Type B pancreatic cell (in vitro differentiated cells): ENCODE measurements at regions not wholly inside any gene's neighbourhood (a gene's known extent, or its start where the extent isn't known, plus 50 kb on each side); places are given as distances from the start of the nearest gene placed in this dataset.
"Not testable (repeated sequence)": the region's sequence is repeated elsewhere in the genome, so short reads cannot be mapped to it uniquely, and the experiment has no call there.

ENCODE experiments used
- DNase-seq: peaks from one replicate; pipeline ENCODE4 v3.0.0; 2021; ENCODE audit warnings: mixed read lengths; ENCODE audit not compliant: unreplicated experiment; ENCODE audit errors: extremely low spot score
- H3K27ac Mint-ChIP-seq: 2 replicates; pipeline ENCODE4 v1.8.0; 2021; ENCODE audit warnings: mild to moderate bottlenecking, mixed read lengths
- H3K27me3 Mint-ChIP-seq: 2 replicates; pipeline ENCODE4 v1.8.0; 2021; ENCODE audit warnings: mixed read lengths
- H3K36me3 Mint-ChIP-seq: 2 replicates; pipeline ENCODE4 v1.8.0; 2021; ENCODE audit warnings: mixed read lengths
- H3K4me1 Mint-ChIP-seq: one replicate; pipeline ENCODE4 v1.8.0; 2021; ENCODE audit warnings: mixed read lengths; ENCODE audit not compliant: unreplicated experiment
- H3K4me3 Mint-ChIP-seq: 2 replicates; pipeline ENCODE4 v1.8.0; 2021; ENCODE audit warnings: mild to moderate bottlenecking, mixed read lengths
- H3K9me3 Mint-ChIP-seq: 2 replicates; pipeline ENCODE4 v1.8.0; 2021; ENCODE audit warnings: mixed read lengths
- CTCF ChIP-seq: fragments of 200-600 bp; sonication (generic); conservative IDR thresholded peaks from 2 replicates; pipeline ENCODE4 v1.5.0; 2021; ENCODE audit warnings: antibody characterized with exemption, mild to moderate bottlenecking

DNA sequence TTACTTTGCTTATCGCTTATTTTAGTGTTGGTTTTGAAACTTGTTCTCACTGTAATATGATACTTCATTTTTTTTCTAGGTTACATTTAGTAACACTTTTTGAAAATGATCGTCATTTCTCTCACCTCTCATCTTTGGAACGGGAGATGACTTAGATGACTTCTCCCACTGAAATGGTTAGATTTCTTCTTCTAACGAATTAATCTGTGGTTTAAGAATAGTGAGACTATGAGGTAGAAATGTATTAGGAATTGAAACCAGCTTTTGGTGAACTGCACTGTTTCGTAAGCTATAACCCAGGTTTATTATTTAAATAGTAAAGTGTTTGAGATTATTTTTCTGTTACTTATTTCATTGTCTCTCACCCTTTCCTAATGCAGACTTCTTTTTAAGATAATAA lies 93.7 kb downstream of the PRR15 start:
- Mint-ChIP-seq H3K27ac (no peak overlapping the region), H3K4me1 (no peaks in the 10 kb centered on the region)
- TF ChIP-seq CTCF, result no peak

DNA sequence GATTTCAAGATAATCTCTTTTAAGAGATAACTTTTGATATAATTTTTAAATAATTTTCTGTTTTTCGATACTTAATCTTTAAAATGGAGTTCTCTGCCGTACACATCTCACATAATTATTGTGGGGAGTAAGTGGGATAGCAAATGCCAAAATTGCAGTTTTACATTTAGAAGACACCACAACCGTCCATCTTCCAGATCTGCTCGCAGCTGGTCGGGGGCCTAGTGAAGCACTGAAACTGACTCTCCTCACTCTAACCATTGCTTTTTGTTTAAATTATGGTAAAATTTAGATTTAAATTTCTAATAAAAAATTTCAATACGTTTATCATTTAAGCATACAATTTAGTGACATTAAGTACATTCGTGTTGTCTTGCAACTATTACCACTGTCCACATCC lies 94.2 kb downstream of the PRR15 start:
- DNase-seq, result no peak
- no peaks in the 10 kb centered on the region for H3K36me3 Mint-ChIP-seq
- H3K4me1 Mint-ChIP-seq, result no peaks in the 10 kb centered on the region
- no peaks in the 10 kb centered on the region for H3K9me3 Mint-ChIP-seq
- TF ChIP-seq CTCF, result no peak
- H3K27ac Mint-ChIP-seq, result no peak overlapping the region
- no peaks in the 10 kb centered on the region for H3K27me3 Mint-ChIP-seq
- no peak overlapping the region for H3K4me3 Mint-ChIP-seq

More for the DNA sequence above, 93.7 kb downstream of the PRR15 start:
- H3K36me3 Mint-ChIP-seq, result no peaks in the 10 kb centered on the region
- no peaks in the 10 kb centered on the region for H3K27me3 Mint-ChIP-seq
- H3K9me3 Mint-ChIP-seq, result no peaks in the 10 kb centered on the region
- H3K4me3 Mint-ChIP-seq, result no peak overlapping the region
- DNase-seq, result no peak

GRCh38 chr7:29659213-29659612 lies 95.6 kb downstream of the PRR15 start:
- not testable (repeated sequence) for H3K27me3 Mint-ChIP-seq, H3K27ac Mint-ChIP-seq, H3K9me3 Mint-ChIP-seq, H3K36me3 Mint-ChIP-seq, H3K4me3 Mint-ChIP-seq, DNase-seq, H3K4me1 Mint-ChIP-seq

GRCh38 chr7:29662899-29663298 lies 99.3 kb downstream of the PRR15 start:
- not testable (repeated sequence) for H3K4me3 Mint-ChIP-seq, H3K9me3 Mint-ChIP-seq, H3K27me3 Mint-ChIP-seq, DNase-seq, H3K27ac Mint-ChIP-seq, H3K4me1 Mint-ChIP-seq, H3K36me3 Mint-ChIP-seq

GRCh38 chr7:29664999-29665398 lies 101.4 kb downstream of the PRR15 start:
- not testable (repeated sequence) for H3K4me3 Mint-ChIP-seq, H3K27me3 Mint-ChIP-seq, H3K4me1 Mint-ChIP-seq, H3K9me3 Mint-ChIP-seq, H3K27ac Mint-ChIP-seq, H3K36me3 Mint-ChIP-seq, DNase-seq

DNA sequence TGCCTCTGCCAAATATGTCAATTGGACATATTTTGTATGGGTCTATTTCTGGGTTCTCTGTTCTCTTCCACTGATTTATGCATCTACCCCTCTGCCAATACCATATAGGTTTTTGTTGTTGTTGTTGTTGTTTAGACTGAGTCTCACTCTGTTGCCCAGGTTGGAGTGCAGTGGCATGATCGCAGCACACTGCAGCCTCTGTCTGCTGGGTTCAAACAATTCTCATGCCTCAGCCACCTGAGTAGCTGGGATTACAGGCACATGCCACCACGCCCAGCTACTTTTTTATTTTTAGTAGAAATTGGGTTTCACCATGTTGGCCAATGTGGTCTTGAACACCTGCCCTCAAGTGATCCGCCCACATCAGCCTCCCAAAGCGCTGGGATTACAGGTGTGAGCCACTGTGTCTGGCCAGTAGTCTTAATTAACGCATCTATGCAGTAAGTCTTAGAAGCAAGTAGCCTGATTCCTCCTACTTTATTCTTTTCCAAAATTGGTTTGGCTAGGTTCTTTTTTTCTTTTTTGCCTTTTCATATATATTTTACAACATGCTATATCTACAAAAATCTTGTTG lies 103.5 kb downstream of the PRR15 start:
- DNase-seq, H3K36me3 Mint-ChIP-seq, H3K27ac Mint-ChIP-seq, H3K27me3 Mint-ChIP-seq, H3K4me1 Mint-ChIP-seq, H3K9me3 Mint-ChIP-seq: not testable (repeated sequence)
- peak overlapping the region; percentile 36 for H3K4me3 Mint-ChIP-seq

DNA sequence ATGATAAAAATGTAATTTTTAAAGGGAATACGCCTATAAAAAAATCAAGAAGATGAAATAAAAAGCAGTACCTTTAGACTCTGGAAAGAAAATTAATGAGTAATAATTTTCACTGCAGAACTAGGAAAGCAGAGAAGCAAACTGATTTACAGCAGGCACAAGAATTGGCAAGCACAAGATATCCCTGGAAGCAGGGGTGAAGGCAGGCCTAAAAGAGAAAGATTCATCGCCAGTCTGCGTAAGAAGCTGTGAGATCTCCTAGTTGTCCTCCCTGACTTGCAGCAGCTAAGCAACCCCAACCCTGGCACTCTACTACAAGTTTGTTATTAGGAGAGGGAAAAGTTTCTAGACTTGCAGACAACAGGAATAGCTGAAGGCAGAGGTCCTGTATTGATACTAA lies 107.7 kb downstream of the PRR15 start:
- not testable (repeated sequence) for H3K27me3 Mint-ChIP-seq, H3K27ac Mint-ChIP-seq, H3K4me3 Mint-ChIP-seq, DNase-seq, H3K9me3 Mint-ChIP-seq, H3K36me3 Mint-ChIP-seq, H3K4me1 Mint-ChIP-seq

GRCh38 chr7:29673635-29674034 lies 110.0 kb downstream of the PRR15 start:
- H3K27me3 Mint-ChIP-seq, H3K36me3 Mint-ChIP-seq, H3K27ac Mint-ChIP-seq, DNase-seq, H3K4me3 Mint-ChIP-seq, H3K9me3 Mint-ChIP-seq, H3K4me1 Mint-ChIP-seq: not testable (repeated sequence)

DNA sequence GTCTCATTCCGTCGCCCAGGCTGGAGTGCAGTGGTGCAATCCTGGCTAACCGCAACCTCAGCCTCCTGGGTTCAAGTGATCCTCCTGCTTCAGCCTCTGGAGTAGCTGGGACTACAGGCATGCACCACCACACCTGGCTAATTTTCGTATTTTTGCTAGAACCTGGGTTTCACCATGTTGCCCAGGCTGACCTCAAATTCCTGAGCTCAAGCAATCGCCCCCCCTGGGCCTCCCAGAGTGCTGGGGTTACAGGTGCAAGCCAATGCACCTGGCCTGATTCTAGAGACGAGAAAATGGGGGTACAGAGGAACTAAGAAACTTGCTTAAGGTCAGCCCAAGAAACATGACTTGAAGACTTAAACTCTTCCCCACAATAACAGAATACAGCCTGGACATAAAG lies 111.0 kb downstream of the PRR15 start:
- not testable (repeated sequence) for H3K36me3 Mint-ChIP-seq, DNase-seq, H3K9me3 Mint-ChIP-seq, H3K4me1 Mint-ChIP-seq, H3K27ac Mint-ChIP-seq, H3K4me3 Mint-ChIP-seq, H3K27me3 Mint-ChIP-seq

GRCh38 chr7:29677254-29677653 lies 113.6 kb downstream of the PRR15 start:
- H3K4me3 Mint-ChIP-seq, H3K27ac Mint-ChIP-seq, DNase-seq, H3K36me3 Mint-ChIP-seq, H3K27me3 Mint-ChIP-seq, H3K9me3 Mint-ChIP-seq: not testable (repeated sequence)
- peaks cover 15% of the 10 kb centered on the region for H3K4me1 Mint-ChIP-seq

DNA sequence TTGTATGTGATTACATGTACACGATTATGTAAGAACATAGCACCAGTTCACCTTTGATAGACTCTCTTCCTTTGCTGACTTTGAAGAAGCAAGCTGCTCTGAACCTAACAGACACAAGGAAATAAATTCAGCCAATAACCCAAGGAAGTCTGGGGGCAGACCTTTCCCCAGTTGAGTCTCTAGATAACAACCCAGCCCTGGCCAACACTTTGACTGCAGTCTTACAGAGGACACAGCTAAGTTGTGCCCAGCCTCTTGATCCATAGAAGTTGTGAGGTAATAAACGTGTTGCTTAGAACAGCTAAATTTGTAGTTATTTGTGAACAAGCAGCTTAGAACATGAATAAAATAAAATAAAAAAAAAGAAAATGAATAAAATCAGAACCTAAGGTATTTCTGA lies 116.3 kb downstream of the PRR15 start:
- H3K27ac Mint-ChIP-seq, H3K27me3 Mint-ChIP-seq, H3K36me3 Mint-ChIP-seq, H3K9me3 Mint-ChIP-seq, H3K4me3 Mint-ChIP-seq, DNase-seq: not testable (repeated sequence)
- peaks cover 15% of the 10 kb centered on the region for H3K4me1 Mint-ChIP-seq

GRCh38 chr7:29680601-29681000 lies 117.0 kb downstream of the PRR15 start:
- peaks cover 15% of the 10 kb centered on the region for H3K4me1 Mint-ChIP-seq
- not testable (repeated sequence) for H3K27me3 Mint-ChIP-seq, H3K4me3 Mint-ChIP-seq, H3K9me3 Mint-ChIP-seq, DNase-seq, H3K36me3 Mint-ChIP-seq
- peak overlapping the region; percentile 60 for H3K27ac Mint-ChIP-seq
